ENCODE measurements at regions not wholly inside any gene's neighbourhood (a gene's known extent, or its start where the extent isn't known, plus 50 kb on each side); places are given as distances from the start of the nearest gene placed in this dataset.

DNA sequence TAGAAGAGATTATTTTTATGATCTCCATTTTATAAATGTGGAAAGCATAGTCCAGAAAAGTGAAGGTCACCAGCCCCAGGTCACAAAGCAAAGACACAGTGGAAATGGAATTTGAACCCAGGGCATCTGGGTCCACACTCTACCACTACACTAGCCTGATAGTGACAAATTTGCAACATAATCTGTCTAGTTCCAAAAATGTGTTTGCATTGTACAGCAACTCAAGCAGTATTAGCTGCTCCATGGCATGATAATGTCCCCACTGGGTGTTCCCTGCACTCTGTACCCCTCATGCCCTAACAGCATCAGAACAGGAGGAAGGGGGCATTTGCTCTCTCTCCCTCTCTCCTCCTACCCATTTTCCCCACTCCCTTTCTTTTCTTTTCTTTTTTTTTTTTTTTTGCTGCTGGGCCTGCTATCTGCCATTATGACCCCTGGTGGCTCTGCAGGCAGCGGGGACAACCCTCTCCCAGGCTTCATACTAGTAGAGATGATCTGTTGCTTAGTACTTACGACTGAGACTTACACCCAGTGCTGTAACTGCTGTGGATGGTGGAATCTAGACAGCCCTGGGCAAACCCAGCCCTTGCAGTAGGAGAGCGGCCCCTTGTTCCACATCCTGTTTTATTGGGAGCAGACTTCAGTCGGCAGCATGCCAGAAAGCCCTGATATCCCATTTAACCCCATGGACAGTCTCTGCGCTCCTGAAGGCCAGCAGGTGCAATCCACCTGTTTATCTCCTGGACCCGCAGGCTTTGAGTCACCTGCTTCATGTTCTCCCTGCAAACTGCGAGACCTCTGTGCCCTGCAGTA lies 306.3 kb downstream of the SOX9 start:
- no peaks in the 10 kb centered on the region for H3K27me3 ChIP-seq (ENCODE audit: insufficient read depth, low read length)
- H3K9me3 ChIP-seq (ENCODE audit: insufficient read depth, low read depth, low read length) = no peaks in the 10 kb centered on the region
- no peak overlapping the region for H3K9ac ChIP-seq (ENCODE audit: low read depth, low read length)
- no peak overlapping the region for H3K4me3 ChIP-seq (ENCODE audit: low read length)
- no peaks in the 10 kb centered on the region for H3K4me1 ChIP-seq (ENCODE audit: insufficient read depth, low read length)
- H3K27ac ChIP-seq (ENCODE audit: low read length) = no peak overlapping the region
- no peaks in the 10 kb centered on the region for H3K36me3 ChIP-seq (ENCODE audit: insufficient read depth, low read depth, low read length)

GRCh38 chr17:72427761-72428109 lies 306.9 kb downstream of the SOX9 start:
- H3K9me3 ChIP-seq (ENCODE audit: insufficient read depth, low read depth, low read length) = no peaks in the 10 kb centered on the region
- no peaks in the 10 kb centered on the region for H3K36me3 ChIP-seq (ENCODE audit: insufficient read depth, low read depth, low read length)
- H3K9ac ChIP-seq (ENCODE audit: low read depth, low read length) = no peak overlapping the region
- H3K27me3 ChIP-seq (ENCODE audit: insufficient read depth, low read length) = no peaks in the 10 kb centered on the region
- no peaks in the 10 kb centered on the region for H3K4me1 ChIP-seq (ENCODE audit: insufficient read depth, low read length)
- H3K4me3 ChIP-seq (ENCODE audit: low read length) = no peak overlapping the region
- H3K27ac ChIP-seq (ENCODE audit: low read length) = no peak overlapping the region

- Histone ChIP-seq H3K27me3 (ENCODE audit: insufficient read depth, low read length) (no peaks in the 10 kb centered on the region), H3K4me1 (ENCODE audit: insufficient read depth, low read length) (no peaks in the 10 kb centered on the region), H3K36me3 (ENCODE audit: insufficient read depth, low read depth, low read length) (no peaks in the 10 kb centered on the region), H3K9me3 (ENCODE audit: insufficient read depth, low read depth, low read length) (no peaks in the 10 kb centered on the region), H3K27ac (ENCODE audit: low read length) (no peak overlapping the region), H3K4me3 (ENCODE audit: low read length) (no peak overlapping the region), H3K9ac (ENCODE audit: low read depth, low read length) (no peak overlapping the region)
These were observed 308.3 kb downstream of the SOX9 start for GRCh38 chr17:72429066-72429638.

- no peak overlapping the region for H3K4me3 ChIP-seq (ENCODE audit: low read length)
- no peaks in the 10 kb centered on the region for H3K4me1 ChIP-seq (ENCODE audit: insufficient read depth, low read length)
- no peaks in the 10 kb centered on the region for H3K27me3 ChIP-seq (ENCODE audit: insufficient read depth, low read length)
- no peak overlapping the region for H3K9ac ChIP-seq (ENCODE audit: low read depth, low read length)
- H3K9me3 ChIP-seq (ENCODE audit: insufficient read depth, low read depth, low read length) = no peaks in the 10 kb centered on the region
- H3K27ac ChIP-seq (ENCODE audit: low read length) = no peak overlapping the region
- H3K36me3 ChIP-seq (ENCODE audit: insufficient read depth, low read depth, low read length) = no peaks in the 10 kb centered on the region
These were observed 310.0 kb downstream of the SOX9 start for GRCh38 chr17:72430611-72431432.

- Histone ChIP-seq H3K9ac (ENCODE audit: low read depth, low read length) (no peak overlapping the region; the same call in 1 of the 2 replicates), H3K36me3 (ENCODE audit: insufficient read depth, low read depth, low read length) (no peaks in the 10 kb centered on the region), H3K9me3 (ENCODE audit: insufficient read depth, low read depth, low read length) (no peaks in the 10 kb centered on the region), H3K27me3 (ENCODE audit: insufficient read depth, low read length) (no peaks in the 10 kb centered on the region), H3K4me1 (ENCODE audit: insufficient read depth, low read length) (no peaks in the 10 kb centered on the region), H3K4me3 (ENCODE audit: low read length) (no peak overlapping the region), H3K27ac (ENCODE audit: low read length) (no peak overlapping the region)
These were observed 311.4 kb downstream of the SOX9 start for GRCh38 chr17:72432143-72432621.

DNA sequence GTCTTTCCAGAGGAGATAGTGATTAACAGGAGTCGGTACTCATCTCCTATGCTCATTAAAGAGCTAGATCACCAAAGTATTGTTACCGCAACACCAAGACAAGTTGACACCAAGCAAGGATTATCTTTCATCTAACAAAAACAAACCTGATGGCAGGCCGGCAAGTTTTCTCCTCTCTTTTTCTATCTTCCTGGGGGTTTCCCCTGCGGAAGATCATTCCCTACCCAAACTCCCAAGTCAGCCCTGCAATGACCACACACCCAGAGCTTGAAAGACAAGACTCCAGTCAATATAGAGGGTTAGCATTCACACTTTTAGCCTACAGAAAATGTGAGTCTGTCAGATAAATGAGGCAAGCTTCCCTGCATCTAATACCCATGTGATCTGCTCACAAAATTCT lies 312.1 kb downstream of the SOX9 start:
- Histone ChIP-seq H3K27me3 (ENCODE audit: insufficient read depth, low read length) (no peaks in the 10 kb centered on the region), H3K27ac (ENCODE audit: low read length) (no peak overlapping the region)

DNA sequence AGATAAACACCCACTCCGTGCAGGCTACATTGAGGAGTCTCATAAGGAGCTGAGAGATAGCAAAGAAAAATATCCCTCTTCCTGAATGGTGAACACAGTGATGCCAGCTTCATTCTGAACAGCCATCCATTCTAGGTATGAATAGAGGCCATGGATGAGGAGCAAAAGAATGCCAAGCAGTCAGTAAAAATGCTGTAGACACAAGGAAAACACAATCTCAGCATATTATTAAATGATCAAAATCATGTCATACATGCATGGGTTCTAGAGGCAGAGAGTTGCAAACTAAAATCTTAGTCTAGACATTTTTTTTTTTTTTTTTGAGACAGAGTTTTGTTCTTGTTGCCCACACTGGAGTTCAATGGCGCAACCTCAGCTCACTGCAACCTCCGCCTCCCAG lies 313.0 kb downstream of the SOX9 start:
- H3K9me3 ChIP-seq (ENCODE audit: insufficient read depth, low read depth, low read length) = no peaks in the 10 kb centered on the region
- no peaks in the 10 kb centered on the region for H3K36me3 ChIP-seq (ENCODE audit: insufficient read depth, low read depth, low read length)
- H3K27me3 ChIP-seq (ENCODE audit: insufficient read depth, low read length) = no peaks in the 10 kb centered on the region
- H3K27ac ChIP-seq (ENCODE audit: low read length) = no peak overlapping the region
- no peak overlapping the region for H3K9ac ChIP-seq (ENCODE audit: low read depth, low read length)
- H3K4me1 ChIP-seq (ENCODE audit: insufficient read depth, low read length) = no peaks in the 10 kb centered on the region
- H3K4me3 ChIP-seq (ENCODE audit: low read length) = no peak overlapping the region

More for the DNA sequence above, 312.1 kb downstream of the SOX9 start:
- Histone ChIP-seq H3K36me3 (ENCODE audit: insufficient read depth, low read depth, low read length) (no peaks in the 10 kb centered on the region), H3K9ac (ENCODE audit: low read depth, low read length) (no peak overlapping the region; the same call in 1 of the 2 replicates), H3K4me3 (ENCODE audit: low read length) (no peak overlapping the region), H3K4me1 (ENCODE audit: insufficient read depth, low read length) (no peaks in the 10 kb centered on the region), H3K9me3 (ENCODE audit: insufficient read depth, low read depth, low read length) (no peaks in the 10 kb centered on the region)

DNA sequence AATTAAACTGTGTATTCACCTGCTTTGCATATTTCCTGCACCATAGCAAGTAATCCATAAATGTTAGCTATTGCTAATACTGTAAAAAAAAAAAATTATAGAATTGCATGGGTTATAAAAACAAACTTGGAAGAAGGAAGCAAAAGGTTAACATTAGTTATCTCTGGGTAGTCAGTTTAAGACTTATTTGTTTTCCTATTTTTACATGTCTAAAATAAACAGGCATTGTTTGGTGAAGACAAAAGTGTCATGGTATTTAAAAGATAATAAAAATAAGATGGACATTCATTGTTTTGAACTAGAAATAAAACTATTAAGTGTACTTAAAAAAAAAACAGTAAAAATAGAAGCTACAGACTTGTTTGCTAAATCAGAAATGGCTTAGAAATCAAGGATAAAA lies 313.8 kb downstream of the SOX9 start:
- Histone ChIP-seq H3K9ac (ENCODE audit: low read depth, low read length) (no peak overlapping the region), H3K36me3 (ENCODE audit: insufficient read depth, low read depth, low read length) (no peaks in the 10 kb centered on the region), H3K27ac (ENCODE audit: low read length) (no peak overlapping the region), H3K4me1 (ENCODE audit: insufficient read depth, low read length) (no peaks in the 10 kb centered on the region), H3K27me3 (ENCODE audit: insufficient read depth, low read length) (no peaks in the 10 kb centered on the region), H3K9me3 (ENCODE audit: insufficient read depth, low read depth, low read length) (no peaks in the 10 kb centered on the region), H3K4me3 (ENCODE audit: low read length) (no peak overlapping the region)

DNA sequence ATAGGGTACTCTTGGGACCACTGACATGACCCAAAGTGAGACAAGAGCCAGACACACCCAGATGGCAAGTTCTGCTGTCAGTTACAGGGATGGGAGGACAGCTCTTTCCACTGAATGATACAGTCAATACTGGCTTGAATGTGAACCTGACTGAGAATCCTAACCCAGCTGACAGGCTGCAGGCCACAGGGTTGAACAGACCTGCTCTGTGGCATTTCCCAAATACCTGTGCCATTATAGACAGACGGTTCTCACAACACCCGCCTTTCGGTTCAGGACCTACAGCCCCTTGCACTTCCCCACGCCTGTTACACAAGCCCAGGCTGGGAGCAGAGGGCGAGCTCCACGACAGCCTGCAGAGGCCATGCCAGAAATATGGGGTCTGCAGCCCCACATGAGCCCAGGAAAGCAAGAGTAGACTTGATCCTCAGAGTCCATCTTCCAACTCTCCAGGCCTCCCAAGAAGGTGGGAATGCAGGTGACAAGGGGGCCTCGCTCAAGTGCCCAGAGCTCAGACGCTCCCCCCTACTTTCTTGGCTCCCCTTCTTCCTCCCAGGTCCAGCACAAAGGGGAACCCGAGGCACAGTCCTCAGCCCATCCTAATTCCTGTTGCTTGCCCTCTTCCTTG lies 314.3 kb downstream of the SOX9 start:
- H3K4me1 ChIP-seq (ENCODE audit: insufficient read depth, low read length) = no peaks in the 10 kb centered on the region
- H3K27ac ChIP-seq (ENCODE audit: low read length) = no peak overlapping the region
- no peak overlapping the region for H3K9ac ChIP-seq (ENCODE audit: low read depth, low read length)
- no peak overlapping the region for H3K4me3 ChIP-seq (ENCODE audit: low read length)
- no peaks in the 10 kb centered on the region for H3K27me3 ChIP-seq (ENCODE audit: insufficient read depth, low read length)
- no peaks in the 10 kb centered on the region for H3K9me3 ChIP-seq (ENCODE audit: insufficient read depth, low read depth, low read length)
- no peaks in the 10 kb centered on the region for H3K36me3 ChIP-seq (ENCODE audit: insufficient read depth, low read depth, low read length)

DNA sequence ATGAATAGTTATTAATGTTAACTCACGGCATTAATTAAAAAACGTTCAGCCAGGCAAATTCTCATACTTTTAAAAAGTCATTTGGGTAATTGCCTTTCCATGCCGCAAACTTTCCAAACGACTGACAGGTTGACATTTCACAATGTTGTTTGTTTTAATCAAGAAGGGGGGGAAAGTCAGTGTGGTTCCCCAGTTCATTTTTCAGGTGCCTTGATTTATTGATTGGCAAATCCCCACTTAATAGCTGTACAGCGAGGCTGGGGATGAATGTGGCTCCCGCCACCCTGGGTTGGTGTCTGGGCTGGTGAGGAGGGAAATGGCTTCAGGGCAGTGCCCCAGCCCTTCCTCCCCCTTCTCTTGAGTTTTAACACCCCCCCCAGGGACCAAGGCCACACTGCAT lies 318.0 kb downstream of the SOX9 start:
- no peaks in the 10 kb centered on the region for H3K27me3 ChIP-seq (ENCODE audit: insufficient read depth, low read length)
- H3K4me3 ChIP-seq (ENCODE audit: low read length) = no peak overlapping the region
- H3K9me3 ChIP-seq (ENCODE audit: insufficient read depth, low read depth, low read length) = no peaks in the 10 kb centered on the region
- no peak overlapping the region for H3K27ac ChIP-seq (ENCODE audit: low read length)
- no peaks in the 10 kb centered on the region for H3K36me3 ChIP-seq (ENCODE audit: insufficient read depth, low read depth, low read length)
- H3K4me1 ChIP-seq (ENCODE audit: insufficient read depth, low read length) = no peaks in the 10 kb centered on the region
- no peak overlapping the region for H3K9ac ChIP-seq (ENCODE audit: low read depth, low read length)

DNA sequence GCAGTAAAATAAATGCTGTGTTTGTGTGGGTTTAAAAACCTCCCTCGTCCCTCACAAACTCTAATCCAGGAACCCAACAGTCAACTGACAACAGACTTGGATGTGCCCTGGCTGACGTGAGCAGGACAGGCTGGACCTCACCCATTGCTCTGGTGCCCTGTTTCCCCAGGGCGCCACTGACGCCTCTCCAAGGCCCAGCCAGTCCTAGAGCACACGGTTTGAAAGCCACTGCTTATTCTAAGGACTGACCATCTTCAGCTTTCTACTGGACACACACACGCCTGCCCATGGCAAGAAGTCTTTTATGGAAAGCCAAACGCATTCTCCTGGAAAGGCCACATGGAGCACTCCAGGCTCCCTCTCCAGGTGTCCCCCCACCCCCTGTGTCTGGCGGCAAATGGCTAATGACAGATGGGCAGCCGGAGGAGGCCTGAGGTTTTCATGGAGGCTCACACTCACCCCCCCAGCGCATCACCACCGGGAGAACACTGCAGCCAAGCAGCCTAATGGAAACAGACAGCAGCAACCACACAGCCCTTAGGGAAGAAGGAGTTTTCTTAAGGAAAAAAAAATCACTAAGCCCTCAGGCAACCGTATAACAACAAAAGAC lies 319.2 kb downstream of the SOX9 start:
- Histone ChIP-seq H3K9me3 (ENCODE audit: insufficient read depth, low read depth, low read length) (no peaks in the 10 kb centered on the region), H3K9ac (ENCODE audit: low read depth, low read length) (no peak overlapping the region), H3K36me3 (ENCODE audit: insufficient read depth, low read depth, low read length) (no peaks in the 10 kb centered on the region), H3K4me3 (ENCODE audit: low read length) (no peak overlapping the region), H3K27ac (ENCODE audit: low read length) (no peak overlapping the region), H3K27me3 (ENCODE audit: insufficient read depth, low read length) (no peaks in the 10 kb centered on the region), H3K4me1 (ENCODE audit: insufficient read depth, low read length) (no peaks in the 10 kb centered on the region)
